GM06990 (cell line): ENCODE measurements at regions not wholly inside any gene's neighbourhood (a gene's known extent, or its start where the extent isn't known, plus 50 kb on each side); places are given as distances from the start of the nearest gene placed in this dataset.
"Not testable (repeated sequence)": the region's sequence is repeated elsewhere in the genome, so short reads cannot be mapped to it uniquely, and the experiment has no call there.

Experiments
- DNase-seq: peaks from one replicate; pipeline ENCODE4 v3.0.0-alpha.2; 2011; ENCODE audit not compliant: insufficient read length; ENCODE audit errors: extremely low read depth
- H3K27me3 ChIP-seq: replicated peaks from 2 replicates; pipeline ENCODE4 v1.6.0; 2011; ENCODE audit warnings: low read length; ENCODE audit not compliant: control insufficient read depth, insufficient read depth
- H3K36me3 ChIP-seq: 2 replicates; pipeline ENCODE4 v1.5.1; 2011; ENCODE audit warnings: low read length; ENCODE audit not compliant: control insufficient read depth, insufficient read depth
- H3K4me3 ChIP-seq: replicated peaks from 2 replicates; pipeline ENCODE4 v1.5.1; 2011; ENCODE audit warnings: low read depth, mild to moderate bottlenecking, control low read depth, low read length
- TF ChIP-seq, protein P1 (sequence below): IDR thresholded peaks from 2 replicates; pipeline ENCODE4 v1.5.1; 2011; ENCODE audit warnings: low read length, control low read depth, mild to moderate bottlenecking, inconsistent platforms; ENCODE audit not compliant: insufficient read depth, poor library complexity, severe bottlenecking

DNA sequence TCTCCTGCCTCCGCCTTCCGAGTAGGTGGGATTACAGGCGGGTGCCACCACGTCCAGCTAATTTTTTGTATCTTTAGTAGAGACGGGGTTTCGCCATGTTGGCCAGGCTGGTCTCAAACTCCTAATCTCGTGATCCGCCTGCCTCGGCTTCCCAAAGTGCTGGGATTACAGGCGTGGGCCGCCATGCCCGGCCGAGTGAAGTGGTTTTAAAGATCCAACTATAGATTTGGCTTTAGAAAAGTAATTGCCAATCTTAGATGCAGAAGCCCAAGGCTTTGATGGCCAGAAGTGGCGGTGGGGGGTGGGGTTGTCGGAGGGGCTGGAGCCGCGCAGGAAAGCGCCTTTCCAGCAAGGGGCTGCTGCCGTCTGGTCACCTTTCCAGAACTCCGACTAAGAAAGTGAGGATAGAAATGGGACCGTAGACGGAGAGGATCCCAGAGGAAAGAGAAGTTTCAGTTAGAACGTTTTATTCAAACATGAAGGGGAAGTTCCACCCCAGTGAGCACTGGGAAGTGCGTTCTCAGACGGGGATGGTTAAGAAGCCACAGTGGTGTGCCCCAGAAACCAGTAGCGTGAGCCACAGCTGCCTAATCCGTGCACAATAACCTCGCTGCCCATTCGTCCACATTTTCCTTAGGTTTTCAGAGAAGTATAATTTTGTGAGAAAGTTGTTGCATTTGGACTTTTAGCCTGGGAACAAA, 69.7 kb downstream of the DLL1 start:
- no peaks in the 10 kb centered on the region for H3K27me3 ChIP-seq
- H3K4me3 ChIP-seq = no peak overlapping the region
- no peaks in the 10 kb centered on the region for H3K36me3 ChIP-seq
- no peak for DNase-seq
- TF ChIP-seq, protein P1, sequence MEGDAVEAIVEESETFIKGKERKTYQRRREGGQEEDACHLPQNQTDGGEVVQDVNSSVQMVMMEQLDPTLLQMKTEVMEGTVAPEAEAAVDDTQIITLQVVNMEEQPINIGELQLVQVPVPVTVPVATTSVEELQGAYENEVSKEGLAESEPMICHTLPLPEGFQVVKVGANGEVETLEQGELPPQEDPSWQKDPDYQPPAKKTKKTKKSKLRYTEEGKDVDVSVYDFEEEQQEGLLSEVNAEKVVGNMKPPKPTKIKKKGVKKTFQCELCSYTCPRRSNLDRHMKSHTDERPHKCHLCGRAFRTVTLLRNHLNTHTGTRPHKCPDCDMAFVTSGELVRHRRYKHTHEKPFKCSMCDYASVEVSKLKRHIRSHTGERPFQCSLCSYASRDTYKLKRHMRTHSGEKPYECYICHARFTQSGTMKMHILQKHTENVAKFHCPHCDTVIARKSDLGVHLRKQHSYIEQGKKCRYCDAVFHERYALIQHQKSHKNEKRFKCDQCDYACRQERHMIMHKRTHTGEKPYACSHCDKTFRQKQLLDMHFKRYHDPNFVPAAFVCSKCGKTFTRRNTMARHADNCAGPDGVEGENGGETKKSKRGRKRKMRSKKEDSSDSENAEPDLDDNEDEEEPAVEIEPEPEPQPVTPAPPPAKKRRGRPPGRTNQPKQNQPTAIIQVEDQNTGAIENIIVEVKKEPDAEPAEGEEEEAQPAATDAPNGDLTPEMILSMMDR = no peak

DNA sequence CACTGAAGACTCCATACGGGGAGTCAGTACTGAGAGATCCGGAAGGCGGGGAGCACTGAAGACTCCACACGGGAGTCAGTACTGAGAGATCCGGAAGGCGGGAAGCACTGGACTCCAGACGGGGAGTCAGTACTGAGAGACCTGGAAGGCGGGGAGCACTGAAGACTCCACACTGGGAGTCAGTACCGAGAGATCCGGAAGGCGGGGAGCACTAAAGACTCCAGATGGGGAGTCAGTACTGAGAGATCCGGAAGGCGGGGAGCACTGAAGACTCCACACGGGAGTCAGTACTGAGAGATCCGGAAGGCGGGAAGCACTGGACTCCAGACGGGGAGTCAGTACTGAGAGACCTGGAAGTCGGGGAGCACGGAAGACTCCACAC, 77.2 kb downstream of the DLL1 start:
- H3K27me3 ChIP-seq, H3K4me3 ChIP-seq, H3K36me3 ChIP-seq, DNase-seq: not testable (repeated sequence)

DNA sequence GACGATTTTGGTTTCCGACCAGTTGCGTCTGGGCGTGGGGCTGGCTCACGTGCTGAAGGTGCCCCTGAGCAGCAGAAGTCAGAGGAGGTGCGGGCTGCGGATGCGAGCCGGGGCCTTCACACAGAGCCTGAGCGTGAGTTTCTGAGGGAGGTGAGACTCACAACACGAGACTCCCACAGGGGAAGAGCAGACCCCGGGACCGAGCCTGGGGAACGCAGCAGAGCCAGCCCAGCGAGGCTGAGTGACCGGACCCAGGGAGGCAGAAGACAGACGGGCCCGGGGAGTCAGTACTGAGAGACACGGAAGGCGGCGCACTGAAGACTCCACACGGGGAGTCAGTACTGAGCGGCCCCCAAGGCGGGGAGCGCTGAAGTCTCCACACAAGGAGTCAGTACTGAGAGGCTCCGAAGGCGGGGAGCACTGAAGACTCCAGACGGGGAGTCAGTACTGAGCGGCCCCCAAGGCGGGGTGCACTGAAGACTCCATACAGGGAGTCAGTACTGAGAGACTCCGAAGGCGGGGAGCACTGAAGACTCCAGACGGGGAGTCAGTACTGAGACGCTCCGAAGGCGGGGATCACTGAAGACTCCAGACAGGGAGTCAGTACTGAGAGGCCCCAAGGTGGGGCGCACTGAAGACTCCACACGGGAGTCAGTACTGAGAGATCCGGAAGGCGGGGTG, 77.8 kb downstream of the DLL1 start:
- Histone ChIP-seq H3K4me3 (no peak overlapping the region), H3K36me3 (no peaks in the 10 kb centered on the region), H3K27me3 (no peaks in the 10 kb centered on the region)
- no peak for DNase-seq
- TF ChIP-seq, protein P1 = no peak

DNA sequence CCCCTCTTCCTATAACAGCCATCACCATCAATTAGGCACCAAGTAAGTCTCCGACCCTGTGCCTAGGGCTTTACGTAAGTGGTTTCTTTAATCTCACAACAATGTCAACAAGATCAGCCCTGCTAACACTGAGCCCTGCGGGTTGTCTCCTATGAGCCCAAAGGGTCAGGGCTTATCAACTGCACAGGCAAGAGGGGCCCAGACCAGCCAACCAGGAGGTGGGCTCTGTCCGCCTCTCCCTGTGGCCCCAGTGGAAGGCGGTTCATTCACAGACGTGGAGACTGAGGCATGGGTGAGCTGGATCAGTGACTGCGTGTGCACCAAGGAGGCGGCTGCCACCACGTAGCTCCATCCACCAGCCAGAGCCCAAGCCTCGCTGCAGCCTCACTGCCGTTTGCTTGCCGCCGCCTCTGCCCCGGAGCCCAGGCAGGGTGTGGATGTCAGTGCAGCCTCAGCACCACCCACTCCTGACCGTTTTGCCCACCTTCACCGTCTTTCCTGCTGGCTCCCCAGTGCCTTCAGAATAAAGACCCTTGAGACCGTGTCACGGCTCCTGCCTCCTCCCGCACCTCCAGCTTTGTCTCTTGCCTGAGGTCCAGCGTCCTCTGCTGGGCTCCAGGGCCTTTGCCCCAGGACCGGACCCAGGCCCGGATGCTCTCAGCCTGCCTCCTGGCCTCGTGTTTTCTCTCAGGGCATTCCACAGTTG, 78.7 kb downstream of the DLL1 start:
- DNase-seq = no peak
- no peaks in the 10 kb centered on the region for H3K36me3 ChIP-seq
- H3K27me3 ChIP-seq = no peaks in the 10 kb centered on the region
- H3K4me3 ChIP-seq = no peak overlapping the region
- TF ChIP-seq, protein P1 = no peak

DNA sequence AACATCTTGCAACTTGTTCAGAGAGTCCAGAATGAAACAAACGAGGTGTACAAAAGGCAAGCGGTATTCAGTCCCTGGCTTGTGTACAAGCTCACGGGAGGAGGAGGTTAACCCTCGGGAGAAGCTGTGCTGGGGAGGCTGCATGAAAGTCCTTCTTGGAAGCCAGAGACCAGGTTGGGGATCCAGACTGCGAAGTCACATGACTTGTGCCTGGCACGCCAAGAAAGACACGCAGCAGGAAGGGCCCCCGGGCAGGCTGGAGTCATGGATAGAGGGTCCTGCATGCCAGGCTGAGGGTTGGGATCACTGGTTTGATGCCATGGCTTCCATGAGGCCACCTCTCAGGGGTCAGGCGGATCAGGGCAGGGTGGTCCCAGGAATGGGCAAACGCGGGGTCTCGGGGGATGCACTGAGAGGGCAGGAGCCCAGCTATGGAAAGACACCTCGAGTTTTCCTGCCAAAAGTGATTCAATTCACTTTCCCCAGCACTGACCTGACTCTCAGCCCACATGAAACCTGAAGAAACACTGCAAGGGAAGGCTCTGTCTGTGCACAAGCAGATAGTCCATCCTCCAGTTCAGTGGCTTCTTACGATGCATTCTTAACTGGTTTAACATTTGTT, 79.4 kb downstream of the DLL1 start:
- H3K36me3 ChIP-seq = no peaks in the 10 kb centered on the region
- no peaks in the 10 kb centered on the region for H3K27me3 ChIP-seq
- no peak overlapping the region for H3K4me3 ChIP-seq
- no peak for DNase-seq
- TF ChIP-seq, protein P1 = no peak
